HepG2 (cell line): ENCODE measurements at regions not wholly inside any gene's neighbourhood (a gene's known extent, or its start where the extent isn't known, plus 50 kb on each side); places are given as distances from the start of the nearest gene placed in this dataset.

ENCODE experiments used
- ATAC-seq: fragments of 200-7000 bp; cut with Tn5 transposase; 3 replicates; pipeline ENCODE4 v1.9.1; 2020; ENCODE audit warnings: mild to moderate bottlenecking, moderate library complexity
- BruUV-seq: library from RNA; stranded (reverse); fragments of 400-500 nt; replicated peaks from 2 replicates; lab custom pipeline; 2021; lab: Mats Ljungman, UMichigan
- CTCF ChIA-PET: fragments of 300-600 bp; formaldehyde crosslinking; extraction: SDS; loops from one replicate; lab custom pipeline; 2021; ENCODE audit warnings: low total read pairs, inconsistent platforms, low intra/inter-chr PET ratio; lab: Yijun Ruan, JAX
- POLR2A ChIA-PET: fragments of 350-600 bp; sonication (Branson Sonifier 250); formaldehyde crosslinking; loops from one replicate; lab custom pipeline; 2020; ENCODE audit warnings: antibody characterized with exemption, inconsistent platforms; lab: Yijun Ruan, JAX
- DNase-seq: peaks from one replicate; pipeline ENCODE4 v3.0.0-alpha.2; 2015; ENCODE audit warnings: low spot score
- FAIRE-seq: peaks from 3 replicates; lab custom pipeline; 2011; peaks lifted over from hg19 to GRCh38; lab: Jason Lieb, UNC
- H2AFZ ChIP-seq: one replicate; pipeline ENCODE4 v1.6.1; 2011; ENCODE audit warnings: low read length, inconsistent platforms
- H3K27ac ChIP-seq: fragments of 300-600 bp; 3 replicates; pipeline ENCODE4 v1.8.0; 2011; ENCODE audit warnings: mixed run types, mild to moderate bottlenecking, mixed read lengths, low read length, inconsistent platforms; ENCODE audit not compliant: insufficient read depth; ENCODE audit errors: extremely low read length
- H3K27me3 ChIP-seq, 2 experiments: fragments of 200-600 bp in 1 of 2; 2 replicates in 1 of 2; 3 replicates in 1 of 2; pipeline versions ENCODE4 v1.6.0 to v1.8.0; 2011; ENCODE audit warnings: low read length in 2 of 2, mild to moderate bottlenecking in 2 of 2, moderate library complexity in 2 of 2, inconsistent platforms in 1 of 2; ENCODE audit not compliant: insufficient read depth in 2 of 2, control insufficient read depth in 1 of 2
- H3K36me3 ChIP-seq, 2 experiments: fragments of 200-600 bp in 1 of 2; replicated peaks in 1 of 2; 2 replicates in 1 of 2; 3 replicates in 1 of 2; pipeline versions ENCODE4 v1.5.1 to v1.8.0; 2011; ENCODE audit warnings: low read length in 2 of 2, inconsistent platforms in 1 of 2; ENCODE audit not compliant: insufficient read depth in 2 of 2, control insufficient read depth in 1 of 2
- H3K4me1 ChIP-seq: 2 replicates; pipeline ENCODE4 v1.5.1; 2012; ENCODE audit warnings: low read length, inconsistent platforms; ENCODE audit not compliant: insufficient read depth
- H3K4me2 ChIP-seq: 2 replicates; pipeline ENCODE4 v1.6.0; 2011; ENCODE audit warnings: low read depth, low read length, inconsistent platforms
- H3K4me3 ChIP-seq, 3 experiments: fragments of 200-600 bp in 1 of 3; sonication (generic), shearing (Covaris generic) in 1 of 3; replicated peaks in 1 of 3; 2 replicates each; pipeline ENCODE4 v1.5.1; 2011 to 2016; ENCODE audit warnings: low read length in 3 of 3, inconsistent platforms in 2 of 3, low read depth in 2 of 3, mild to moderate bottlenecking in 2 of 3, control low read depth in 1 of 3, mixed read lengths in 1 of 3; ENCODE audit not compliant: insufficient read depth in 1 of 3
- H3K79me2 ChIP-seq: one replicate; pipeline ENCODE4 v1.6.1; 2011; ENCODE audit warnings: low read length, inconsistent platforms; ENCODE audit not compliant: insufficient read depth
- H3K9ac ChIP-seq: 2 replicates; pipeline ENCODE4 v1.6.0; 2011; ENCODE audit warnings: mild to moderate bottlenecking, low read depth, low read length, inconsistent platforms; ENCODE audit not compliant: insufficient read depth
- H3K9me3 ChIP-seq: 2 replicates; pipeline ENCODE4 v1.5.1; 2012; ENCODE audit warnings: mild to moderate bottlenecking, low read length
- H4K20me1 ChIP-seq: 2 replicates; pipeline ENCODE4 v1.6.0; 2011; ENCODE audit warnings: inconsistent platforms, mild to moderate bottlenecking, low read length, moderate library complexity; ENCODE audit not compliant: insufficient read depth
- BHLHE40 ChIP-seq: IDR thresholded peaks from 2 replicates; pipeline ENCODE4 v1.6.1; 2011; ENCODE audit warnings: low read length, improper control_type of control experiment
- CCDC6 ChIP-seq: sonication (generic); formaldehyde crosslinking; IDR thresholded peaks from 2 replicates; pipeline ENCODE4 v1.8.1; 2022; ENCODE audit warnings: mild to moderate bottlenecking, missing genetic modification reagents, moderate library complexity
- CENPT ChIP-seq: sonication (generic); formaldehyde crosslinking; IDR thresholded peaks from 2 replicates; pipeline ENCODE4 v1.8.0; 2022; ENCODE audit warnings: low read depth, mild to moderate bottlenecking, moderate library complexity, missing genetic modification reagents
- CERS6 ChIP-seq: sonication (generic); formaldehyde crosslinking; IDR thresholded peaks from 2 replicates; pipeline ENCODE4 v1.5.0; 2020; ENCODE audit warnings: missing genetic modification reagents
- CREBL2 ChIP-seq: sonication (generic); formaldehyde crosslinking; IDR thresholded peaks from 2 replicates; pipeline ENCODE4 v1.8.1; 2023; ENCODE audit warnings: missing genetic modification reagents, mild to moderate bottlenecking, borderline replicate concordance
- EHMT2 ChIP-seq: fragments of 200-600 bp; sonication (generic); IDR thresholded peaks from 2 replicates; pipeline ENCODE4 v1.7.0; 2017; ENCODE audit warnings: antibody characterized with exemption, low read depth, low read length, borderline replicate concordance
- ELK4 ChIP-seq: sonication (generic); formaldehyde crosslinking; IDR thresholded peaks from 2 replicates; pipeline ENCODE4 v1.9.0; 2021; ENCODE audit warnings: missing genetic modification reagents, borderline replicate concordance
- HMGXB3 ChIP-seq: sonication (generic); formaldehyde crosslinking; IDR thresholded peaks from 2 replicates; pipeline ENCODE4 v1.4.0; 2020; ENCODE audit warnings: missing genetic modification reagents, borderline replicate concordance
- MTA3 ChIP-seq: sonication (generic); formaldehyde crosslinking; IDR thresholded peaks from 2 replicates; pipeline ENCODE4 v1.4.0; 2020; ENCODE audit warnings: missing genetic modification reagents
- NR0B2 ChIP-seq: sonication (generic); formaldehyde crosslinking; IDR thresholded peaks from 2 replicates; pipeline ENCODE4 v1.4.0; 2020; ENCODE audit warnings: mild to moderate bottlenecking, missing genetic modification reagents
- PHF21A ChIP-seq: sonication (generic); formaldehyde crosslinking; IDR thresholded peaks from 2 replicates; pipeline ENCODE4 v1.5.0; 2020; ENCODE audit warnings: mild to moderate bottlenecking, missing genetic modification reagents
- ZBTB8A ChIP-seq: sonication (generic); formaldehyde crosslinking; IDR thresholded peaks from 2 replicates; pipeline ENCODE4 v1.4.0; 2020; ENCODE audit warnings: mild to moderate bottlenecking, low read depth, missing genetic modification reagents, borderline replicate concordance
- ZFP41 ChIP-seq: sonication (generic); formaldehyde crosslinking; IDR thresholded peaks from 2 replicates; pipeline ENCODE4 v1.4.0; 2020; ENCODE audit warnings: mild to moderate bottlenecking, missing genetic modification reagents, borderline replicate concordance
- ZNF24 ChIP-seq: fragments of 450-650 bp; IDR thresholded peaks from 2 replicates; pipeline ENCODE4 v1.6.1; 2017; ENCODE audit warnings: antibody characterized with exemption, mild to moderate bottlenecking
- ZNF264 ChIP-seq: sonication (generic); formaldehyde crosslinking; IDR thresholded peaks from 2 replicates; pipeline ENCODE4 v1.4.0; 2020; ENCODE audit warnings: missing genetic modification reagents
- ZNF337 ChIP-seq: sonication (generic); formaldehyde crosslinking; IDR thresholded peaks from 2 replicates; pipeline ENCODE4 v1.5.1; 2020; ENCODE audit warnings: missing genetic modification reagents, low read depth, mild to moderate bottlenecking, borderline replicate concordance
- ZNF605 ChIP-seq: sonication (generic); formaldehyde crosslinking; IDR thresholded peaks from 2 replicates; pipeline ENCODE4 v1.8.0; 2022; ENCODE audit warnings: mild to moderate bottlenecking, missing genetic modification reagents
- ZNF841 ChIP-seq: sonication (generic); formaldehyde crosslinking; IDR thresholded peaks from 2 replicates; pipeline ENCODE4 v1.8.1; 2023; ENCODE audit warnings: missing genetic modification reagents, borderline replicate concordance
- WGBS: methylation state at CpG from one replicate; pipeline ENCODE4 v1.1.6; 2017; ENCODE audit warnings: low lambda C conversion rate; 5-methylcytosine and 5-hydroxymethylcytosine counted together
- in situ Hi-C: cut with HindIII; loops from 2 replicates; pipeline ENCODE4 v1.10.0; 2017; ENCODE audit warnings: low pct_unique_long_range_greater_than_20kb; ENCODE audit not compliant: extremely low pct_ligation_motif_present
- intact Hi-C: fragments of 100-400 bp; cut with micrococcal nuclease; formaldehyde crosslinking; loops from one replicate; pipeline ENCODE4 v1.10.0; 2022; ENCODE audit not compliant: unreplicated experiment

- TF ChIP-seq HMGXB3 (CRISPR knock-in tag) (no peak), CENPT (CRISPR knock-in tag) (no peak)
Observed at GRCh38 chr7:66423729-66424128, 205.0 kb upstream of the KCTD7 start (continued).

GRCh38 chr7:66426332-66426731 lies 202.3 kb upstream of the KCTD7 start:
- in situ Hi-C loops (no loop called here), intact Hi-C loops (no loop called here)
- POLR2A ChIA-PET, result no interaction called here
- no peak overlapping the region for H2AFZ ChIP-seq
- no peak overlapping the region for H3K27ac ChIP-seq
- peaks cover 37% of the 10 kb centered on the region for H3K4me1 ChIP-seq
- 98% methylated on average over 6 of the region's 6 CpGs for WGBS
- no peak overlapping the region for H3K4me2 ChIP-seq
- no peaks in the 10 kb centered on the region for H3K79me2 ChIP-seq
- CTCF ChIA-PET, result no interaction called here
- FAIRE-seq (no peak), DNase-seq (no peak), ATAC-seq (no peak)
- no TSS peak for BruUV-seq
- no peak overlapping the region for H3K4me3 ChIP-seq
- H4K20me1 ChIP-seq, result no peaks in the 10 kb centered on the region
- no peaks in the 10 kb centered on the region for H3K27me3 ChIP-seq
- no peak overlapping the region for H3K9ac ChIP-seq
- H3K36me3 ChIP-seq, result peaks cover 10% of the 10 kb centered on the region in 2 experiments
- no peaks in the 10 kb centered on the region for H3K9me3 ChIP-seq
- TF ChIP-seq CCDC6 (no peak), ZBTB8A (no peak), ZFP41 (no peak), BHLHE40 (no peak), ZNF24 (no peak), EHMT2 (no peak), MTA3 (CRISPR knock-in tag) (no peak), ZNF841 (CRISPR knock-in tag) (no peak), CERS6 (CRISPR knock-in tag) (no peak), CREBL2 (CRISPR knock-in tag) (no peak), ZNF337 (CRISPR knock-in tag) (no peak), ELK4 (CRISPR knock-in tag) (no peak), NR0B2 (CRISPR knock-in tag) (no peak), PHF21A (CRISPR knock-in tag) (no peak), ZNF264 (CRISPR knock-in tag) (no peak), ZNF605 (CRISPR knock-in tag) (no peak)
